ENCODE measurements at regions not wholly inside any gene's neighbourhood (a gene's known extent, or its start where the extent isn't known, plus 50 kb on each side); places are given as distances from the start of the nearest gene placed in this dataset.

DNA sequence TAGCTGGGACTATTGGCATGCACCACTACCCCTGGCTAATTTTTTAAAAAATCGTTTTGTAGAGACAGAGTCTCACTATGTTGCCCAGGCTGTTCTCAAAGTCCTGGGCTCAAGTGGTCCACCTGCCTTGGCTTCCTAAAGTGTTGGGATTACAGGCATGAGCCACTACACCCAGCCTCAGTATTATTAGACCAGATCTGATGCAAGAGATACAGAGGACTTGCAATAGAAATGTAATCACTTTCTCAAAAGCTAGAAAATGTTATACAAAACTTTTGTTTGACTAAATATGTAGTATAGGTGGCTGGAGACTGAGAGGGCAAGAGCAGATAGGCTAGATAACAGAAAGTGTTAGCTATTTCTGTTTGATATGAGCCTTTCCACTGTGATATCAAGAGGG is 531.9 kb downstream of the SOX2 start:
- no peaks in the 10 kb centered on the region for H3K9me3 ChIP-seq
- H3K4me3 ChIP-seq: no peak overlapping the region
- no peak overlapping the region for H3K27ac ChIP-seq
- H3K36me3 ChIP-seq (ENCODE audit: low read depth, missing control alignments): no peaks in the 10 kb centered on the region
- intact Hi-C loops (cut with DNase I; ENCODE audit: low total_unique reads): no loop called here
- no peak for DNase-seq
- peaks cover 10% of the 10 kb centered on the region for H3K4me1 ChIP-seq
- TF ChIP-seq CTCF (IDR thresholded peaks at IDR 0.05): no peak
- no peak for TF ChIP-seq POLR2A (IDR thresholded peaks at IDR 0.05)
- WGBS, 2 donors: 30 to 50% methylated on average over 1 of the region's 1 CpG
- no peaks in the 10 kb centered on the region for H3K27me3 ChIP-seq

- WGBS, 2 donors: 74 to 93% methylated on average over 4 of the region's 4 CpGs
- H3K4me3 ChIP-seq: no peak overlapping the region
- H3K27ac ChIP-seq: no peak overlapping the region
- H3K36me3 ChIP-seq (ENCODE audit: low read depth, missing control alignments): no peaks in the 10 kb centered on the region
- TF ChIP-seq POLR2A (IDR thresholded peaks at IDR 0.05) (no peak), CTCF (IDR thresholded peaks at IDR 0.05) (no peak)
- no peaks in the 10 kb centered on the region for H3K27me3 ChIP-seq
- no peak for DNase-seq
- H3K4me1 ChIP-seq: peaks cover 10% of the 10 kb centered on the region
- no peaks in the 10 kb centered on the region for H3K9me3 ChIP-seq
- intact Hi-C loops (cut with DNase I; ENCODE audit: low total_unique reads): no loop called here
Measured at GRCh38 chr3:182244222-182244971, 532.7 kb downstream of the SOX2 start.

DNA sequence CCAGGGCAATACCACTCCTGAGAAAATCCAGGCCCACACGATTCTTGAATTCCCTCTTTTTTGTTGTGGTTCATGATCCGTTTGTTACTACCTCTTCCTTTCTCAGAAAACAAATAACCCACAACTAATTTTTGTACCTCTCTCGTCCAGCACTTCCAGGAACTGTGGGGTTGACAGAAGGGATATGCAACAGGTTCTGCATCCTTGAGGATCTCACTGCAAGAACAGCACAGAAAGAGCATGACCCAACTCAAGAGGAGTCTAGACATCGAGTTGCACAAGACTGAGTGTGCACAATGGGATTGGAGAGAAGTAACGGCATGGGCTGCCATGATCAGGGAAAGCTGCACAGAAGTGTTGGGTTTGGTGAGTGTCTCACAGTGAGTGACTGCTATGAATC is 533.3 kb downstream of the SOX2 start:
- intact Hi-C loops (cut with DNase I; ENCODE audit: low total_unique reads): no loop called here
- TF ChIP-seq POLR2A (IDR thresholded peaks at IDR 0.05) (no peak), CTCF (IDR thresholded peaks at IDR 0.05) (no peak)
- peaks cover 10% of the 10 kb centered on the region for H3K4me1 ChIP-seq
- no peak overlapping the region for H3K4me3 ChIP-seq
- no peaks in the 10 kb centered on the region for H3K9me3 ChIP-seq
- no peak overlapping the region for H3K27ac ChIP-seq
- 91 to 94% methylated on average over 5 of the region's 5 CpGs for WGBS, 2 donors
- no peak for DNase-seq
- no peaks in the 10 kb centered on the region for H3K36me3 ChIP-seq (ENCODE audit: low read depth, missing control alignments)
- no peaks in the 10 kb centered on the region for H3K27me3 ChIP-seq

DNA sequence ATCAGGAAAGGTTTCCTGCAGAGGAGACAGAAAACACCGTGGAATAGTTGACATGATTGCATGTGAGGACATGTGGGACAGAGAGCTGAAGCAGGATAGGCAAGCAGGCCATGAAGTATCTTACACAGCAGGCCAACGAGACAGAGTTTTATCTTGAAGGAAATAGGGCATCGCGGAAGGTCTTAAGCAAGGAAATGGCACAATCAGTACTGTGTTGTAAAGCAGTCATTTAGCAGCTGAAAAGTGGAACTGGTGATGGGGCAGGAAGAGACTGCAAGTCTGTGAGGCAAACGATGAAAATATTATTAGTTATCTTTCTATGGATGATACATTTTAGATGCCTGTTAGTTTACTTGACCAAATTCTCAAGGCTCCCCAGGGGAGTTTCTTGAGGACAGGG is 535.1 kb downstream of the SOX2 start:
- peaks cover 5% of the 10 kb centered on the region for H3K4me1 ChIP-seq
- intact Hi-C loops (cut with DNase I; ENCODE audit: low total_unique reads): no loop called here
- H3K27ac ChIP-seq: no peak overlapping the region
- H3K4me3 ChIP-seq: no peak overlapping the region
- no peak for TF ChIP-seq POLR2A (IDR thresholded peaks at IDR 0.05)
- no peak for TF ChIP-seq CTCF (IDR thresholded peaks at IDR 0.05)
- no peaks in the 10 kb centered on the region for H3K36me3 ChIP-seq (ENCODE audit: low read depth, missing control alignments)
- no peaks in the 10 kb centered on the region for H3K27me3 ChIP-seq
- 72 to 77% methylated on average over 5 of the region's 5 CpGs for WGBS, 2 donors
- H3K9me3 ChIP-seq: no peaks in the 10 kb centered on the region
- no peak for DNase-seq

DNA sequence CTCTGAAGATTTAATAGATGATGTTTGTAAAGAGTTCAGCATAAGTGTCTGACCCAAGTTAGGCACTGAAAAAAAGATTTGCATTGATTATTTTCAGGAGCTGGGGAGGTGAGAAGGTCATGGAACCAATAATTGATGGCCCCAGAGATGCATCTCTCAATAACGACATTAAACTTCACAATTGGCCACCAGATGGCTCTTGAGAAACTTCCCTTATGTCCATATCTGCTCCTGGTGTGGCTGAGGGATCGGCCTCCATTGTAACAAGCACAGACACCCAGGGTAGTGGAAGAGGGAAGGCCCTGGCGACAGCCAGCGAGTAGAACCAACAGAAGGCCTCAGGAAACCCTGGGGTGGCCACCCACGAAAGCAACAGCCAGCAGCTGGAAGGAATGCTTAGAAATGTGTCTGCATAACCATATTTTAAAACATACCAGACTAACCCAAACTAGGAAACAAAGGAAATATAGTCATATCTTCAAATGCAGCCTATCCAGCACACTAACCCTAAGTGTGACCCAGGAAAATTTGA is 536.7 kb downstream of the SOX2 start:
- H3K27me3 ChIP-seq: no peaks in the 10 kb centered on the region
- intact Hi-C loops (cut with DNase I; ENCODE audit: low total_unique reads): no loop called here
- peak; percentile 20 for DNase-seq
- H3K4me3 ChIP-seq: no peak overlapping the region
- H3K36me3 ChIP-seq (ENCODE audit: low read depth, missing control alignments): no peaks in the 10 kb centered on the region
- H3K4me1 ChIP-seq: no peaks in the 10 kb centered on the region
- TF ChIP-seq POLR2A (IDR thresholded peaks at IDR 0.05) (no peak), CTCF (IDR thresholded peaks at IDR 0.05) (no peak)
- no peak overlapping the region for H3K27ac ChIP-seq
- no peaks in the 10 kb centered on the region for H3K9me3 ChIP-seq
- WGBS, 2 donors: 69 to 76% methylated on average over 5 of the region's 5 CpGs

Measured in testis (tissue), 2 donors.